MM.1S (cell line): ENCODE measurements at regions not wholly inside any gene's neighbourhood (a gene's known extent, or its start where the extent isn't known, plus 50 kb on each side); places are given as distances from the start of the nearest gene placed in this dataset.

Experiments
- EZH2 ChIP-seq: fragments of 300-600 bp; sonication (generic); optimal IDR thresholded peaks from 2 replicates; pipeline ENCODE3; 2017; ENCODE audit warnings: low read depth, mild to moderate bottlenecking, antibody characterized with exemption, low read length, mixed read lengths
- EZH2phosphoT487 ChIP-seq: fragments of 300-600 bp; sonication (generic); IDR thresholded peaks from 2 replicates; pipeline ENCODE4 v1.6.1; 2018; ENCODE audit warnings: antibody characterized with exemption, low read length
- TF ChIP-seq, protein P1 (sequence below): fragments of 300-600 bp; sonication (generic); IDR thresholded peaks from 2 replicates; pipeline ENCODE4 v1.5.1; 2016; ENCODE audit warnings: antibody characterized with exemption, low read length, mixed read lengths

DNA sequence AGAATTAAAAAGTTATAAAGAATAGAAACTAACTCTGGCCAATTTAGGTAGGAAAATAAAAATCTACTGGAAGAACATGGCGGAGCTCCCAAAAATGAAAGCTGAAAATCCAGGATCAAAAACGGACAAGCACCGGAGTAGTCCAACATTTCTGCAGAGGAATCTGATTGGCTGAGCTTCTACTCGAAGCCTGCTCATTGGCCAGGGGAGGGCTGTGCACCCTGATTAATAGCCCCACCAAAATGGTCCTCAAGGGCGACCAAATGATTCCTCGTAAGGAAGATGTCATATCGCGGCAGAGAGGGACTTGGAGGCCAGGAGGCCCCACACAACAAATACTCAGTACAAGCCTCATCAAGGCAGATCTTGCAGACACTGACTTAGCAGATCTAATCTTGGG is 900.7 kb downstream of the UQCRFS1 start:
- TF ChIP-seq, protein P1, sequence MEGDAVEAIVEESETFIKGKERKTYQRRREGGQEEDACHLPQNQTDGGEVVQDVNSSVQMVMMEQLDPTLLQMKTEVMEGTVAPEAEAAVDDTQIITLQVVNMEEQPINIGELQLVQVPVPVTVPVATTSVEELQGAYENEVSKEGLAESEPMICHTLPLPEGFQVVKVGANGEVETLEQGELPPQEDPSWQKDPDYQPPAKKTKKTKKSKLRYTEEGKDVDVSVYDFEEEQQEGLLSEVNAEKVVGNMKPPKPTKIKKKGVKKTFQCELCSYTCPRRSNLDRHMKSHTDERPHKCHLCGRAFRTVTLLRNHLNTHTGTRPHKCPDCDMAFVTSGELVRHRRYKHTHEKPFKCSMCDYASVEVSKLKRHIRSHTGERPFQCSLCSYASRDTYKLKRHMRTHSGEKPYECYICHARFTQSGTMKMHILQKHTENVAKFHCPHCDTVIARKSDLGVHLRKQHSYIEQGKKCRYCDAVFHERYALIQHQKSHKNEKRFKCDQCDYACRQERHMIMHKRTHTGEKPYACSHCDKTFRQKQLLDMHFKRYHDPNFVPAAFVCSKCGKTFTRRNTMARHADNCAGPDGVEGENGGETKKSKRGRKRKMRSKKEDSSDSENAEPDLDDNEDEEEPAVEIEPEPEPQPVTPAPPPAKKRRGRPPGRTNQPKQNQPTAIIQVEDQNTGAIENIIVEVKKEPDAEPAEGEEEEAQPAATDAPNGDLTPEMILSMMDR, result no peak
- TF ChIP-seq EZH2phosphoT487, result no peak
- no peak for TF ChIP-seq EZH2
